CD4-positive, alpha-beta memory T cell (primary cell): ENCODE measurements at regions not wholly inside any gene's neighbourhood (a gene's known extent, or its start where the extent isn't known, plus 50 kb on each side); places are given as distances from the start of the nearest gene placed in this dataset.

ENCODE experiments used
- CTCF ChIA-PET: fragments of 350-600 bp; sonication (Branson Sonifier 250); formaldehyde crosslinking; loops from one replicate; lab custom pipeline; 2021; ENCODE audit warnings: inconsistent platforms; ENCODE audit not compliant: partially characterized antibody; lab: Charles Lee
- POLR2A ChIA-PET: fragments of 350-600 bp; sonication (Branson Sonifier 250); formaldehyde crosslinking; loops from one replicate; lab custom pipeline; 2021; ENCODE audit not compliant: partially characterized antibody; lab: Charles Lee
- DNase-seq, 5 donors: peaks; one replicate each; pipeline versions ENCODE4 v3.0.0 to v3.0.0-alpha.2; 2020 to 2022; ENCODE audit warnings: mixed read lengths in 1 of 5
- H3K27ac ChIP-seq: one replicate; pipeline ENCODE4 v1.7.0; 2013; ENCODE audit warnings: low read depth, low read length
- H3K27me3 ChIP-seq: 2 replicates; pipeline ENCODE4 v1.7.0; 2013; ENCODE audit warnings: mild to moderate bottlenecking, low read length, moderate library complexity; ENCODE audit not compliant: insufficient read depth
- H3K36me3 ChIP-seq: 2 replicates; pipeline ENCODE4 v1.7.0; 2013; ENCODE audit warnings: mild to moderate bottlenecking, low read length, moderate library complexity; ENCODE audit not compliant: insufficient read depth
- H3K4me1 ChIP-seq: 2 replicates; pipeline ENCODE4 v1.7.0; 2013; ENCODE audit warnings: mild to moderate bottlenecking, low read length, moderate library complexity; ENCODE audit not compliant: insufficient read depth
- H3K4me3 ChIP-seq, 2 donors: one replicate each; pipeline ENCODE4 v1.7.0; 2013; ENCODE audit warnings: low read length in 2 of 2, mild to moderate bottlenecking in 1 of 2
- H3K9me3 ChIP-seq, 2 donors: one replicate each; pipeline ENCODE4 v1.7.0; 2013; ENCODE audit warnings: low read length in 2 of 2, control low read depth in 1 of 2; ENCODE audit not compliant: control insufficient read depth in 1 of 2
- H3K27ac Mint-ChIP-seq, 7 donors: one replicate each; pipeline ENCODE4 v1.8.0; 2020 to 2021; ENCODE audit warnings: mixed read lengths in 7 of 7, mild to moderate bottlenecking in 6 of 7, inconsistent platforms in 3 of 7, moderate library complexity in 3 of 7
- H3K27me3 Mint-ChIP-seq, 2 donors: one replicate each; pipeline ENCODE4 v1.8.0; 2020 to 2021; ENCODE audit warnings: mixed read lengths in 2 of 2
- H3K36me3 Mint-ChIP-seq, 2 donors: one replicate each; pipeline ENCODE4 v1.8.0; 2020 to 2021; ENCODE audit warnings: mixed read lengths in 2 of 2, inconsistent platforms in 1 of 2, mild to moderate bottlenecking in 1 of 2
- H3K4me1 Mint-ChIP-seq, 4 donors: one replicate each; pipeline ENCODE4 v1.8.0; 2020 to 2021; ENCODE audit warnings: mixed read lengths in 4 of 4, mild to moderate bottlenecking in 1 of 4
- H3K4me3 Mint-ChIP-seq, 8 donors: one replicate each; pipeline ENCODE4 v1.8.0; 2020 to 2021; ENCODE audit warnings: mixed read lengths in 8 of 8, mild to moderate bottlenecking in 7 of 8, moderate library complexity in 6 of 8, inconsistent platforms in 3 of 8
- H3K9me3 Mint-ChIP-seq, 8 donors: one replicate each; pipeline ENCODE4 v1.8.0; 2020 to 2021; ENCODE audit warnings: mixed read lengths in 8 of 8, mild to moderate bottlenecking in 5 of 8, inconsistent platforms in 3 of 8, moderate library complexity in 1 of 8
- intact Hi-C: fragments of 100-400 bp; cut with micrococcal nuclease; formaldehyde crosslinking; loops from one replicate; pipeline ENCODE4 v1.15.1; 2023

- POLR2A ChIA-PET, result no interaction called here
- peaks cover 0 to 9% (median 3%) of the 10 kb centered on the region in 8 donors for H3K9me3 Mint-ChIP-seq
These were observed 368.2 kb downstream of the KCTD16 start for GRCh38 chr5:144538845-144539244.

More at GRCh38 chr5:144538845-144539244, 368.2 kb downstream of the KCTD16 start:
- Mint-ChIP-seq H3K27ac (no peak overlapping the region), H3K36me3 (no peaks in the 10 kb centered on the region), H3K27me3 (no peaks in the 10 kb centered on the region), H3K4me3 (no peak overlapping the region), H3K4me1 (no peaks in the 10 kb centered on the region)
- H3K4me3 ChIP-seq, result no peak overlapping the region
- CTCF ChIA-PET, result no interaction called here
- no peaks in the 10 kb centered on the region for H3K9me3 ChIP-seq
- no peaks in the 10 kb centered on the region for H3K36me3 ChIP-seq
- H3K27me3 ChIP-seq, result no peaks in the 10 kb centered on the region
- no peaks in the 10 kb centered on the region for H3K4me1 ChIP-seq
- intact Hi-C loops, result no loop called here
- no peak for DNase-seq
- H3K27ac ChIP-seq, result no peak overlapping the region
